Ovary (tissue), 3 donors: ENCODE measurements at regions not wholly inside any gene's neighbourhood (a gene's known extent, or its start where the extent isn't known, plus 50 kb on each side); places are given as distances from the start of the nearest gene placed in this dataset.

ENCODE experiments used
- EP300 ChIP-seq: sonication (generic); formaldehyde crosslinking; IDR thresholded peaks from one replicate; pipeline ENCODE4 v1.6.1; 2017; ENCODE audit warnings: antibody characterized with exemption
- POLR2A ChIP-seq: fragments of 450-650 bp; IDR thresholded peaks from one replicate; pipeline ENCODE4 v1.6.1; 2017; ENCODE audit warnings: antibody characterized with exemption, mild to moderate bottlenecking, moderate library complexity
- TF ChIP-seq, protein P1 (sequence below), 3 donors: fragments of 450-650 bp in 2 of 3; fragments of 200-600 bp in 1 of 3; IDR thresholded peaks; one replicate each; pipeline versions ENCODE4 v1.5.1 to v1.8.0; 2016 to 2022; ENCODE audit warnings: antibody characterized with exemption in 3 of 3, mild to moderate bottlenecking in 1 of 3
- donor health status: DM: no; HTN: no; CAD: no.

DNA sequence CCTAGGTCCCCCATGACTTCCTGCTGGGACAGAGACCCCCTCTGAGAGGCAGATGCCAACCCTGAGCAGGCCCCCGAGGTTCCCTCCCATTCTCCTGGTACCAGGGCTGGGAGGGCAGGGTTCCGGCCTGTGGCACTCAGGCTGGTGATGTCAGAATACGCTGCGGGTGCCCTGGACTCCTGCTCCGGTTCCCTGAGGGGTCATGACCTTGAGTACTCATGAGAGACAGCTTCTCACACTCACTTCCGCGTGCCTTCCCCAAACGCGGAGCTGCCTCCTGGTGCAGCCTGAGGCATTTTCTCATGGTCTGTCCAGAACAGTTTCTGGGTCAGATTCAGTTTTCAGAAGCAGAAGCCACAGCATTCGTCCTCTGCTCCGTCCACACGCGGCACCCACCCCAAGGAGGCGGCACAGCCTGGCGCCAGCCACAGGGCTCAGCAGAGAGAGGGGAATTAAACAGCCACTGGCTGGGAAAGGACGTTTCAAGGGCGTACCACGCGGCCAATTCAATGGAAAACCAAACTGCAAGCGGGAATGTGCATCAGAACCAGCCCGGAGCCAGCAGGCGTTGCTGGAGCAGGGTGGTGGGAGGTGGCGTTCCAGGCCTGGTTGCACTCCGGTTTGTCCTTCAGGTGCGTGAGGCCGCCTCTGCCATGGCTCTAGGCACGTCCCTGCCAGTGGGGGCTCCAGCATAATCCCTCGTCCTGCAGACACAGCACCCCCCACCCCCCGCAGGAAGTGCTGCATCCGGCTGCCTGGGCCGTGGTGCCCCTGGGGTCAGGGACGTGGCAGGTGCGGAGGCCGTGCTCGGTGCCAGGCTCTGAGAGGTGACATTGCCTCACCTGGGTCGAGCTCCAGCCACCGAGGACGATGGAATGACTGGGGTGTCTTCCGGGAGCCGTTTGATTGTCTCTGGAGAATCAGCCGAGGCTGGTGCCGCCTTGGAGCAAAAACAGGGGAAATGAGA, 58.3 kb upstream of the BHLHE23 start:
- TF ChIP-seq POLR2A (no peak), EP300 (no peak)
- TF ChIP-seq, protein P1, sequence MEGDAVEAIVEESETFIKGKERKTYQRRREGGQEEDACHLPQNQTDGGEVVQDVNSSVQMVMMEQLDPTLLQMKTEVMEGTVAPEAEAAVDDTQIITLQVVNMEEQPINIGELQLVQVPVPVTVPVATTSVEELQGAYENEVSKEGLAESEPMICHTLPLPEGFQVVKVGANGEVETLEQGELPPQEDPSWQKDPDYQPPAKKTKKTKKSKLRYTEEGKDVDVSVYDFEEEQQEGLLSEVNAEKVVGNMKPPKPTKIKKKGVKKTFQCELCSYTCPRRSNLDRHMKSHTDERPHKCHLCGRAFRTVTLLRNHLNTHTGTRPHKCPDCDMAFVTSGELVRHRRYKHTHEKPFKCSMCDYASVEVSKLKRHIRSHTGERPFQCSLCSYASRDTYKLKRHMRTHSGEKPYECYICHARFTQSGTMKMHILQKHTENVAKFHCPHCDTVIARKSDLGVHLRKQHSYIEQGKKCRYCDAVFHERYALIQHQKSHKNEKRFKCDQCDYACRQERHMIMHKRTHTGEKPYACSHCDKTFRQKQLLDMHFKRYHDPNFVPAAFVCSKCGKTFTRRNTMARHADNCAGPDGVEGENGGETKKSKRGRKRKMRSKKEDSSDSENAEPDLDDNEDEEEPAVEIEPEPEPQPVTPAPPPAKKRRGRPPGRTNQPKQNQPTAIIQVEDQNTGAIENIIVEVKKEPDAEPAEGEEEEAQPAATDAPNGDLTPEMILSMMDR (IDR thresholded peaks at IDR 0.05), result no peak
